HepG2 (cell line): ENCODE measurements at regions not wholly inside any gene's neighbourhood (a gene's known extent, or its start where the extent isn't known, plus 50 kb on each side); places are given as distances from the start of the nearest gene placed in this dataset.

Experiments
- AKNA ChIP-seq: sonication (generic); formaldehyde crosslinking; IDR thresholded peaks from 2 replicates; pipeline ENCODE4 v1.4.0; 2020; ENCODE audit warnings: missing genetic modification reagents, borderline replicate concordance
- GZF1 ChIP-seq: sonication (generic); formaldehyde crosslinking; IDR thresholded peaks from 2 replicates; pipeline ENCODE4 v1.5.1; 2020; ENCODE audit warnings: mild to moderate bottlenecking, missing genetic modification reagents
- HDAC1 ChIP-seq: sonication (generic); formaldehyde crosslinking; IDR thresholded peaks from 2 replicates; pipeline ENCODE4 v1.5.1; 2020; ENCODE audit warnings: mild to moderate bottlenecking, missing genetic modification reagents
- LRRFIP1 ChIP-seq: sonication (generic); formaldehyde crosslinking; conservative IDR thresholded peaks from 2 replicates; pipeline ENCODE4 v1.4.0; 2020; ENCODE audit warnings: missing genetic modification reagents
- NR2F2 ChIP-seq: IDR thresholded peaks from 2 replicates; pipeline ENCODE4 v1.6.1; 2012; ENCODE audit warnings: low read depth, inconsistent platforms, borderline replicate concordance
- PBX3 ChIP-seq: sonication (generic); formaldehyde crosslinking; IDR thresholded peaks from 2 replicates; pipeline ENCODE4 v1.8.1; 2023; ENCODE audit warnings: missing genetic modification reagents, inconsistent platforms, borderline replicate concordance
- PITX1 ChIP-seq: sonication (generic); formaldehyde crosslinking; IDR thresholded peaks from 2 replicates; pipeline ENCODE4 v1.5.1; 2020; ENCODE audit warnings: mild to moderate bottlenecking, missing genetic modification reagents
- ZNF326 ChIP-seq: sonication (generic); formaldehyde crosslinking; IDR thresholded peaks from 2 replicates; pipeline ENCODE4 v1.4.0; 2020; ENCODE audit warnings: missing genetic modification reagents, borderline replicate concordance
- ZNF513 ChIP-seq: sonication (generic); formaldehyde crosslinking; conservative IDR thresholded peaks from 2 replicates; pipeline ENCODE4 v1.5.0; 2020; ENCODE audit warnings: missing genetic modification reagents
- ZNF607 ChIP-seq: sonication (generic); formaldehyde crosslinking; IDR thresholded peaks from 2 replicates; pipeline ENCODE4 v1.5.1; 2020; ENCODE audit warnings: missing genetic modification reagents, mild to moderate bottlenecking, borderline replicate concordance
- ZNF609 ChIP-seq: sonication (generic); formaldehyde crosslinking; IDR thresholded peaks from 2 replicates; pipeline ENCODE4 v1.4.0; 2020; ENCODE audit warnings: mild to moderate bottlenecking, missing genetic modification reagents, borderline replicate concordance

- TF ChIP-seq ZNF326 (CRISPR knock-in tag) (no peak), PITX1 (CRISPR knock-in tag) (no peak), LRRFIP1 (CRISPR knock-in tag) (no peak), AKNA (CRISPR knock-in tag) (no peak), NR2F2 (no peak), ZNF609 (CRISPR knock-in tag) (no peak), PBX3 (CRISPR knock-in tag) (no peak), ZNF513 (CRISPR knock-in tag) (no peak), HDAC1 (CRISPR knock-in tag) (no peak), ZNF607 (CRISPR knock-in tag) (no peak), GZF1 (CRISPR knock-in tag) (no peak)
These were observed 50.7 kb upstream of the TMEM260 start (continued) for GRCh38 chr14:56528927-56529326.
